H9 (cell line): ENCODE measurements at regions not wholly inside any gene's neighbourhood (a gene's known extent, or its start where the extent isn't known, plus 50 kb on each side); places are given as distances from the start of the nearest gene placed in this dataset.

Source experiments
- DNase-seq: peaks from one replicate; pipeline ENCODE4 v3.0.0-alpha.2; 2017
- H2AFZ ChIP-seq: one replicate; pipeline ENCODE4 v1.6.1; 2013; ENCODE audit warnings: mild to moderate bottlenecking, low read length, control low read depth, moderate library complexity
- H2AK5ac ChIP-seq: 2 replicates; pipeline ENCODE4 v1.6.1; 2013; ENCODE audit warnings: low read length, control low read depth, mixed read lengths; ENCODE audit not compliant: insufficient read length
- H2BK120ac ChIP-seq: one replicate; pipeline ENCODE4 v1.6.1; 2013; ENCODE audit warnings: low read depth, mild to moderate bottlenecking, low read length, control low read depth, inconsistent platforms; ENCODE audit not compliant: poor library complexity, severe bottlenecking
- H2BK12ac ChIP-seq: 2 replicates; pipeline ENCODE4 v1.6.1; 2013; ENCODE audit warnings: low read length, control low read depth, mixed read lengths, low read depth; ENCODE audit not compliant: insufficient read length
- H2BK15ac ChIP-seq: 2 replicates; pipeline ENCODE4 v1.6.1; 2013; ENCODE audit warnings: low read depth, low read length, control low read depth
- H2BK20ac ChIP-seq: one replicate; pipeline ENCODE4 v1.6.1; 2013; ENCODE audit warnings: low read depth, mild to moderate bottlenecking, low read length, control low read depth, inconsistent platforms; ENCODE audit not compliant: poor library complexity, severe bottlenecking
- H2BK5ac ChIP-seq: 2 replicates; pipeline ENCODE4 v1.6.1; 2013; ENCODE audit warnings: low read length, control low read depth, mixed read lengths; ENCODE audit not compliant: insufficient read length
- H3K14ac ChIP-seq: 2 replicates; pipeline ENCODE4 v1.6.1; 2013; ENCODE audit warnings: low read length, control low read depth; ENCODE audit not compliant: insufficient read depth
- H3K18ac ChIP-seq: 2 replicates; pipeline ENCODE4 v1.6.1; 2013; ENCODE audit warnings: low read depth, mild to moderate bottlenecking, mixed read lengths, low read length, control low read depth; ENCODE audit not compliant: insufficient read length
- H3K23ac ChIP-seq: 2 replicates; pipeline ENCODE4 v1.6.1; 2013; ENCODE audit warnings: low read length, control low read depth, mixed read lengths, low read depth; ENCODE audit not compliant: insufficient read length
- H3K23me2 ChIP-seq: 2 replicates; pipeline ENCODE4 v1.6.1; 2013; ENCODE audit warnings: low read depth, mild to moderate bottlenecking, mixed read lengths, low read length, control low read depth; ENCODE audit not compliant: insufficient read length, poor library complexity, severe bottlenecking
- H3K27ac ChIP-seq: 2 replicates; pipeline ENCODE4 v1.5.1; 2013; ENCODE audit warnings: low read length, control low read depth, mixed read lengths, low read depth; ENCODE audit not compliant: insufficient read length
- H3K27me3 ChIP-seq: 2 replicates; pipeline ENCODE4 v1.6.1; 2013; ENCODE audit warnings: low read length, control low read depth, inconsistent platforms; ENCODE audit not compliant: insufficient read depth
- H3K4ac ChIP-seq: 2 replicates; pipeline ENCODE4 v1.6.1; 2013; ENCODE audit warnings: low read depth, mild to moderate bottlenecking, control low read depth, inconsistent platforms, low read length, moderate library complexity
- H3K4me1 ChIP-seq: 2 replicates; pipeline ENCODE4 v1.6.1; 2013; ENCODE audit warnings: low read length, control low read depth, inconsistent platforms; ENCODE audit not compliant: insufficient read depth
- H3K4me2 ChIP-seq: 2 replicates; pipeline ENCODE4 v1.6.1; 2013; ENCODE audit warnings: low read length, control low read depth, mixed read lengths; ENCODE audit not compliant: insufficient read length, insufficient read depth
- H3K56ac ChIP-seq: 2 replicates; pipeline ENCODE4 v1.6.1; 2013; ENCODE audit warnings: low read depth, mild to moderate bottlenecking, mixed read lengths, low read length, control low read depth; ENCODE audit not compliant: insufficient read length
- H3K79me1 ChIP-seq: 2 replicates; pipeline ENCODE4 v1.6.1; 2013; ENCODE audit warnings: low read depth, mild to moderate bottlenecking, moderate library complexity, low read length, control low read depth, inconsistent platforms; ENCODE audit not compliant: insufficient read depth, poor library complexity, severe bottlenecking
- H3K79me2 ChIP-seq: 2 replicates; pipeline ENCODE4 v1.6.1; 2013; ENCODE audit warnings: low read length, control low read depth, inconsistent platforms; ENCODE audit not compliant: insufficient read depth
- H3K9ac ChIP-seq: 2 replicates; pipeline ENCODE4 v1.6.1; 2013; ENCODE audit warnings: low read length, control low read depth, mixed read lengths; ENCODE audit not compliant: insufficient read length; ENCODE audit errors: extremely low read depth
- H3K9me3 ChIP-seq: one replicate; pipeline ENCODE4 v1.6.1; 2013; ENCODE audit warnings: low read depth, low read length, inconsistent platforms; ENCODE audit not compliant: control insufficient read depth
- H3T11ph ChIP-seq: one replicate; pipeline ENCODE4 v1.6.1; 2013; ENCODE audit warnings: mild to moderate bottlenecking, low read length, control low read depth, inconsistent platforms
- H4K20me1 ChIP-seq: one replicate; pipeline ENCODE4 v1.6.1; 2013; ENCODE audit not compliant: control insufficient read depth, insufficient read length, insufficient read depth
- H4K5ac ChIP-seq: 2 replicates; pipeline ENCODE4 v1.6.1; 2013; ENCODE audit warnings: low read depth, mild to moderate bottlenecking, mixed read lengths, low read length, control low read depth; ENCODE audit not compliant: insufficient read length
- H4K8ac ChIP-seq: replicated peaks from 2 replicates; pipeline ENCODE4 v1.6.1; 2013; ENCODE audit warnings: low read length, control low read depth, mixed read lengths, low read depth; ENCODE audit not compliant: insufficient read length
- H4K91ac ChIP-seq: 2 replicates; pipeline ENCODE4 v1.6.1; 2013; ENCODE audit warnings: low read depth, mild to moderate bottlenecking, moderate library complexity, mixed read lengths, low read length, control low read depth; ENCODE audit not compliant: insufficient read length
- H3K27ac Mint-ChIP-seq, 3 experiments: 2 replicates in 2 of 3; 3 replicates in 1 of 3; pipeline ENCODE4 v1.8.0; 2020 to 2021; ENCODE audit warnings: mixed read lengths in 3 of 3, mild to moderate bottlenecking in 1 of 3, moderate library complexity in 1 of 3
- H3K27me3 Mint-ChIP-seq: 2 replicates; pipeline ENCODE4 v1.8.0; 2021; ENCODE audit warnings: low read depth, mild to moderate bottlenecking, moderate library complexity, mixed read lengths
- H3K36me3 Mint-ChIP-seq, 3 experiments: 2 replicates in 2 of 3; 3 replicates in 1 of 3; pipeline ENCODE4 v1.8.0; 2020 to 2021; ENCODE audit warnings: low read depth in 3 of 3, mixed read lengths in 3 of 3; ENCODE audit not compliant: insufficient read depth in 1 of 3
- H3K4me1 Mint-ChIP-seq, 2 experiments: 2 replicates each; pipeline ENCODE4 v1.8.0; 2020; ENCODE audit warnings: mixed read lengths in 2 of 2
- H3K4me3 Mint-ChIP-seq, 2 experiments: 2 replicates in 1 of 2; 3 replicates in 1 of 2; pipeline ENCODE4 v1.8.0; 2020 to 2021; ENCODE audit warnings: mild to moderate bottlenecking in 2 of 2, mixed read lengths in 2 of 2, moderate library complexity in 1 of 2
- H3K9me3 Mint-ChIP-seq, 2 experiments: 2 replicates in 1 of 2; 3 replicates in 1 of 2; pipeline ENCODE4 v1.8.0; 2020; ENCODE audit warnings: mild to moderate bottlenecking in 2 of 2, mixed read lengths in 2 of 2, moderate library complexity in 1 of 2
- WGBS: extraction: QIAGEN DNeasy Blood & Tissue Kit; methylation state at CpG from one replicate; pipeline ENCODE4 v1.1.7; 2013; ENCODE audit warnings: missing lambda C conversion rate, low lambda C conversion rate, mixed read lengths; ENCODE audit not compliant: insufficient read length; ENCODE audit errors: extremely low coverage; 5-methylcytosine and 5-hydroxymethylcytosine counted together
- TF ChIP-seq, protein P1 (sequence below): fragments of 200-600 bp; sonication (generic); conservative IDR thresholded peaks from 3 replicates; pipeline ENCODE4 v1.8.0; 2021; ENCODE audit warnings: antibody characterized with exemption, mild to moderate bottlenecking

DNA sequence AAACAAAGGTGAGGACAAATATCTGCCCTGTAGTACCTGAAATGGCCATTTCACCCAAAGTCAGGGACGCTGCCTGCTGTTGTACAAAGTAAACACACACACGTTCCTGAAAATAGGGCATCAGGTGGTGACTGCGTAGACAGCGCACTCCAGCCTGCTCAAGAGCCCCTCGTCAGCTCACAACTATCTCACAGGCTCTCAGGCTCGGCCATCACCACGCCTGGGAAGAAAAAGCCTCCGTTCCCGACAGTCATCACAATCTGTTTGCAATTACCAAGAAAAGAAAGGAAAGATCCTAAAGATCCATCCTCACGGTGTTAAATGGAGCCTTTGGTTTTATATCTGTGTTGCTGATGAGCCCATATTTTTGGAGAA is 230.2 kb downstream of the ZNF516 start:
- no peak for DNase-seq
- no CpG with 5 or more reads among the region's 10 CpGs for WGBS
- Histone ChIP-seq H4K8ac (no peak overlapping the region), H2BK20ac (no peak overlapping the region), H3K79me2 (no peaks in the 10 kb centered on the region), H2AK5ac (no peak overlapping the region), H3T11ph (no peak overlapping the region), H3K4me1 (no peaks in the 10 kb centered on the region; the same call in 1 of the 2 replicates), H2BK5ac (no peak overlapping the region), H3K23ac (no peak overlapping the region), H4K5ac (no peak overlapping the region), H3K79me1 (no peaks in the 10 kb centered on the region), H2BK12ac (no peak overlapping the region), H3K56ac (no peak overlapping the region), H3K14ac (peak overlapping the region; percentile 51; the same call in 1 of the 2 replicates), H3K18ac (no peak overlapping the region), H2BK15ac (no peak overlapping the region), H3K27ac (no peak overlapping the region), H3K23me2 (no peaks in the 10 kb centered on the region), H2AFZ (no peak overlapping the region), H3K4me2 (no peak overlapping the region), H3K9ac (no peak overlapping the region), H3K27me3 (no peaks in the 10 kb centered on the region), H3K9me3 (no peaks in the 10 kb centered on the region), H4K20me1 (no peaks in the 10 kb centered on the region), H4K91ac (no peak overlapping the region), H3K4ac (no peak overlapping the region), H2BK120ac (no peak overlapping the region)
- Mint-ChIP-seq H3K4me1 (peaks cover 37 to 39% of the 10 kb centered on the region in 2 experiments), H3K36me3 (no peaks in the 10 kb centered on the region), H3K27me3 (peaks cover 5% of the 10 kb centered on the region), H3K4me3 (no peak overlapping the region), H3K27ac (no peak overlapping the region), H3K9me3 (no peaks in the 10 kb centered on the region)
- TF ChIP-seq, protein P1, sequence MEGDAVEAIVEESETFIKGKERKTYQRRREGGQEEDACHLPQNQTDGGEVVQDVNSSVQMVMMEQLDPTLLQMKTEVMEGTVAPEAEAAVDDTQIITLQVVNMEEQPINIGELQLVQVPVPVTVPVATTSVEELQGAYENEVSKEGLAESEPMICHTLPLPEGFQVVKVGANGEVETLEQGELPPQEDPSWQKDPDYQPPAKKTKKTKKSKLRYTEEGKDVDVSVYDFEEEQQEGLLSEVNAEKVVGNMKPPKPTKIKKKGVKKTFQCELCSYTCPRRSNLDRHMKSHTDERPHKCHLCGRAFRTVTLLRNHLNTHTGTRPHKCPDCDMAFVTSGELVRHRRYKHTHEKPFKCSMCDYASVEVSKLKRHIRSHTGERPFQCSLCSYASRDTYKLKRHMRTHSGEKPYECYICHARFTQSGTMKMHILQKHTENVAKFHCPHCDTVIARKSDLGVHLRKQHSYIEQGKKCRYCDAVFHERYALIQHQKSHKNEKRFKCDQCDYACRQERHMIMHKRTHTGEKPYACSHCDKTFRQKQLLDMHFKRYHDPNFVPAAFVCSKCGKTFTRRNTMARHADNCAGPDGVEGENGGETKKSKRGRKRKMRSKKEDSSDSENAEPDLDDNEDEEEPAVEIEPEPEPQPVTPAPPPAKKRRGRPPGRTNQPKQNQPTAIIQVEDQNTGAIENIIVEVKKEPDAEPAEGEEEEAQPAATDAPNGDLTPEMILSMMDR = no peak; the same call in 2 of the 3 replicates
